Activated B cell treated with CpG ODN at 0.5 μM for 24 hours (primary cell): ENCODE measurements at regions not wholly inside any gene's neighbourhood (a gene's known extent, or its start where the extent isn't known, plus 50 kb on each side); places are given as distances from the start of the nearest gene placed in this dataset.

Experiments
- ATAC-seq: fragments of 200-7000 bp; cut with Tn5 transposase; one replicate; pipeline ENCODE4 v1.10.0; 2021; ENCODE audit warnings: low read depth, mild to moderate bottlenecking, moderate library complexity
- CTCF ChIA-PET: fragments of 350-600 bp; sonication (Branson Sonifier 250); formaldehyde crosslinking; loops from one replicate; lab custom pipeline; 2021; ENCODE audit warnings: antibody characterized with exemption; lab: Charles Lee
- POLR2A ChIA-PET: fragments of 350-600 bp; sonication (Branson Sonifier 250); formaldehyde crosslinking; loops from one replicate; lab custom pipeline; 2021; ENCODE audit warnings: antibody characterized with exemption; lab: Charles Lee
- DNase-seq: peaks from one replicate; pipeline ENCODE4 v3.0.0; 2022
- H3K27ac Mint-ChIP-seq: one replicate; pipeline ENCODE4 v1.8.0; 2020; ENCODE audit warnings: mixed read lengths
- H3K27me3 Mint-ChIP-seq: one replicate; pipeline ENCODE4 v1.8.0; 2021; ENCODE audit warnings: mixed read lengths
- H3K36me3 Mint-ChIP-seq: one replicate; pipeline ENCODE4 v1.8.0; 2021; ENCODE audit warnings: low read depth, mixed read lengths
- H3K4me1 Mint-ChIP-seq: one replicate; pipeline ENCODE4 v1.8.0; 2021; ENCODE audit warnings: mixed read lengths
- H3K4me3 Mint-ChIP-seq: one replicate; pipeline ENCODE4 v1.8.0; 2020; ENCODE audit warnings: mild to moderate bottlenecking, mixed read lengths
- H3K9me3 Mint-ChIP-seq: one replicate; pipeline ENCODE4 v1.8.0; 2020; ENCODE audit warnings: mixed read lengths
- intact Hi-C: fragments of 100-400 bp; cut with micrococcal nuclease; formaldehyde crosslinking; loops from one replicate; pipeline ENCODE4 v1.15.1; 2024
- TF ChIP-seq, protein P1 (sequence below): fragments of 200-600 bp; IDR thresholded peaks from one replicate; pipeline ENCODE4 v1.8.0; 2022; ENCODE audit warnings: antibody characterized with exemption, mild to moderate bottlenecking

DNA sequence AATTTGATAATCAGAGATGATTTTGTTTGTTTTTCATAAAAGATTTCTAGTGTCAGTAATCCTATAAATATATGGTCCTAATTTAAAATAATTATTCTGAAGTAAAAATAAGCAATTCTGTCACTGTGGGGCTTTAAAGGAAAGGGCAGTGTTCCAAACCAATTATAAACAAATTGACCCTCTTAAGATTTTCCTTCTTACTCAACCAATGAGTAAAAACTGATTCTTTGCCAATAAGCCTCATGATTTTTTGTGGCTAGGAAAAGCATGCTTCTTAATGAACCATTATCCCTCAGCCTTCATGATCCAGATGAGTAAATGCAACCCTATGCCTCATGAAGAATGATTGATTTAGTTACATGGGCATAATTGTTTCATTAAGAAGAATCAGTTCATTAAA is 1010.4 kb downstream of the ADGRL3 start:
- no peaks in the 10 kb centered on the region for H3K36me3 Mint-ChIP-seq
- TF ChIP-seq, protein P1, sequence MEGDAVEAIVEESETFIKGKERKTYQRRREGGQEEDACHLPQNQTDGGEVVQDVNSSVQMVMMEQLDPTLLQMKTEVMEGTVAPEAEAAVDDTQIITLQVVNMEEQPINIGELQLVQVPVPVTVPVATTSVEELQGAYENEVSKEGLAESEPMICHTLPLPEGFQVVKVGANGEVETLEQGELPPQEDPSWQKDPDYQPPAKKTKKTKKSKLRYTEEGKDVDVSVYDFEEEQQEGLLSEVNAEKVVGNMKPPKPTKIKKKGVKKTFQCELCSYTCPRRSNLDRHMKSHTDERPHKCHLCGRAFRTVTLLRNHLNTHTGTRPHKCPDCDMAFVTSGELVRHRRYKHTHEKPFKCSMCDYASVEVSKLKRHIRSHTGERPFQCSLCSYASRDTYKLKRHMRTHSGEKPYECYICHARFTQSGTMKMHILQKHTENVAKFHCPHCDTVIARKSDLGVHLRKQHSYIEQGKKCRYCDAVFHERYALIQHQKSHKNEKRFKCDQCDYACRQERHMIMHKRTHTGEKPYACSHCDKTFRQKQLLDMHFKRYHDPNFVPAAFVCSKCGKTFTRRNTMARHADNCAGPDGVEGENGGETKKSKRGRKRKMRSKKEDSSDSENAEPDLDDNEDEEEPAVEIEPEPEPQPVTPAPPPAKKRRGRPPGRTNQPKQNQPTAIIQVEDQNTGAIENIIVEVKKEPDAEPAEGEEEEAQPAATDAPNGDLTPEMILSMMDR: no peak
- intact Hi-C loops: no loop called here
- H3K9me3 Mint-ChIP-seq: peaks cover 2% of the 10 kb centered on the region
- ATAC-seq (no peak), DNase-seq (no peak)
- ChIA-PET CTCF (no interaction called here), POLR2A (no interaction called here)
- H3K27ac Mint-ChIP-seq: no peak overlapping the region
- no peak overlapping the region for H3K4me3 Mint-ChIP-seq
- H3K27me3 Mint-ChIP-seq: no peaks in the 10 kb centered on the region
- H3K4me1 Mint-ChIP-seq: no peaks in the 10 kb centered on the region

DNA sequence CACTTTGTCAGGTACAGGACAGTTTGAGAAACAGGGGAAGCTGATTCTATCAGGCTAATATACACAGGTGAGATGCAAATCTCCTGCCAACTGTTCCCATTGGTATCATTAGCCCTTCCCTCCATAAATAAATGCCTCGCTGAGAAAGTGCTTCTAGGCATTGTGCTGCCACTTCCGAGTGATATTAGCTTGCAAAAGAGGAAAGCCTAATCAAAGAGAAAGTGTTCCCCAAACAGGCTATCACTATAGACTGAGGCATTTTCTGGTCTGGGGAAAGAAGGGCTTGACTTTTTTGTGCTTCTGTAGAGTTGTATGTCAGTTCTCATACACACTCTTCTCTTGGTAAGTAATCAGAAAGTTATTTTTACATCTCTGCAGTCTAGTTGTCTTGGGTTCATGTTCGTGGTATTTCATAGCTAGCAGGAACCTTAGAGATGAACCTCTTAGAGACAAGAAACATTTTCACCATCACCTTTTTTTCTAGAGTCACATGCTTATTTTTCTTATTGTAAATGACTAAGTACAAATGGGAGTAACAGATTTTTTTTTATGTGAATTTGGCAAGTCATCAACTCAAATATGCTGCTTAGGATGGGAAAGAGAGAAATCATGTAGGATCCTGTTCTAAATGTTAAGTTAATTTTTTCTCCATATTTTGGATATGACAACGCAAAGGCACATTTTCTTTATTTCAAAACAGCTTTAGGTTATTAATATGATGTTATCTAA is 1009.8 kb downstream of the ADGRL3 start:
- Mint-ChIP-seq H3K27me3 (no peaks in the 10 kb centered on the region), H3K4me3 (no peak overlapping the region), H3K36me3 (no peaks in the 10 kb centered on the region), H3K27ac (no peak overlapping the region), H3K4me1 (no peaks in the 10 kb centered on the region), H3K9me3 (peaks cover 2% of the 10 kb centered on the region)
- intact Hi-C loops: no loop called here
- TF ChIP-seq, protein P1: no peak
- CTCF ChIA-PET: no interaction called here
- DNase-seq (no peak), ATAC-seq (no peak)
- POLR2A ChIA-PET: no interaction called here

DNA sequence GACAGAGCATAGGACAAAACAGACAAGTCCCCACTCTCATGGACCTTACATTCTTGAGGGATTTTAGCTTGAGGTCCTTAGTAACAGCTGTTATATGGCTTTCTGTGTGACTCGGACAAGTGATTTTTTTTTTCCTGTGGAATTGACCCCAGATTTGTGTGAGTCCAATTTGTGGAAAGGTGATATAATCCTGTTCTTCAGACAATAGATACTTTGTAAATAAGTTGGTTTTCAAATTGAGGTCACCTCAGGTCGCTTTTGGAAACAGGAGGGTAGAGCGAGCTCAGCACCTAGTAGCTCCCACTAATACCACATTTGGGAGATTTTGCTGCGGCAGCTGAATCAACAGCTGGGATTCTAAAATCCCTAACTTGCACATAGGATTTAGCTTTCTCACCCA is 1008.8 kb downstream of the ADGRL3 start:
- TF ChIP-seq, protein P1: no peak
- H3K4me3 Mint-ChIP-seq: no peak overlapping the region
- ChIA-PET POLR2A (no interaction called here), CTCF (no interaction called here)
- intact Hi-C loops: no loop called here
- H3K9me3 Mint-ChIP-seq: peaks cover 2% of the 10 kb centered on the region
- H3K27ac Mint-ChIP-seq: no peak overlapping the region
- no peaks in the 10 kb centered on the region for H3K4me1 Mint-ChIP-seq
- H3K27me3 Mint-ChIP-seq: no peaks in the 10 kb centered on the region
- H3K36me3 Mint-ChIP-seq: no peaks in the 10 kb centered on the region
- ATAC-seq (no peak), DNase-seq (no peak)

DNA sequence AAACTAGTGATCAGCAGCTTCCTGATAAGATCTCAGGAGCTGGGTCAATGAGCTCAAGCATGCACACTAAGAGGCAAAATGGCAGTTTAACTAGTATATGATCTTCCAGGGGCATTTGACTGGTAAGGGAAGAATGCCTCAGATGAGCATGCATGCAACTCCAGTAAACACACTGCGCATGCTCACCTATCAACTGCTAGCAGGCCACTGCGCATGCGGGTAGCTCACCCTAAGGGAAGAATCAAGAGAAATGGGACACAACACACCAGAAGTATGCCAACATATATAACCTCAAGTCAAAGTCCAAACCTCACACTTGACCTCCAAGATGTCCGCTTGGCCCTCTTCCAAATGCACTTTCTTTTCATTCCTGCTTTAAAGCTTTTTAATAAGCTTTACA is 1004.0 kb downstream of the ADGRL3 start:
- ChIA-PET CTCF (no interaction called here), POLR2A (no interaction called here)
- intact Hi-C loops: no loop called here
- Mint-ChIP-seq H3K27me3 (no peaks in the 10 kb centered on the region), H3K36me3 (no peaks in the 10 kb centered on the region), H3K9me3 (no peaks in the 10 kb centered on the region), H3K4me1 (no peaks in the 10 kb centered on the region), H3K4me3 (no peak overlapping the region), H3K27ac (no peak overlapping the region)
- ATAC-seq: no peak
- TF ChIP-seq, protein P1: no peak
- no peak for DNase-seq

DNA sequence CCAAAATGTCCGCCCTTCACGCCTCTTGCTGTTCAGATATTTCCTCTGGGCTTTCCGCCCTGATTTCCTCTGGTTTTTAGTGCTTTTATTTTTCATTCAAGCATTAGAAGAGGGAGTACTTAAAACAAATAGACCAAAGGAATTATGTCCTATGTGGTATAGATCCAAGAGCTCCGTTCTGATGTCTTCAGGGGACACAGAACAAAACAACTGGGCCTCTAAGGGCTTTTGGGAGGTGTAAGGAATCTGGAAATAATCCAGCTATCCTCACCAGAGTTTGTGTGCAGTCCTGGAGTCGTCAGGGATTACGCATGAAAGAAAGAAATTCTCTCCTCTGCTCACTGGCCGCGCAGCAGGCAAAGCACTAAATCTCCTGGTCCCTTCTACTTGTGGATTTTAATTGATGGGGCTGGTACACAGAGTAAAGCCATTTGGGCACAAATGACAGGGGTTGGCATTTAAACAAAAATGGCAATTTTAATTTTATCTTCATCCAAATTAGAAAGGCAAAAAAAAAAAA is 999.2 kb downstream of the ADGRL3 start:
- POLR2A ChIA-PET: no interaction called here
- no peak overlapping the region for H3K27ac Mint-ChIP-seq
- no peaks in the 10 kb centered on the region for H3K4me1 Mint-ChIP-seq
- intact Hi-C loops: no loop called here
- TF ChIP-seq, protein P1: no peak
- H3K4me3 Mint-ChIP-seq: no peak overlapping the region
- H3K27me3 Mint-ChIP-seq: no peaks in the 10 kb centered on the region
- peaks cover 6% of the 10 kb centered on the region for H3K9me3 Mint-ChIP-seq
- H3K36me3 Mint-ChIP-seq: no peaks in the 10 kb centered on the region
- CTCF ChIA-PET: no interaction called here
- ATAC-seq: no peak
- DNase-seq: no peak
